ENCODE measurements at regions not wholly inside any gene's neighbourhood (a gene's known extent, or its start where the extent isn't known, plus 50 kb on each side); places are given as distances from the start of the nearest gene placed in this dataset.

DNA sequence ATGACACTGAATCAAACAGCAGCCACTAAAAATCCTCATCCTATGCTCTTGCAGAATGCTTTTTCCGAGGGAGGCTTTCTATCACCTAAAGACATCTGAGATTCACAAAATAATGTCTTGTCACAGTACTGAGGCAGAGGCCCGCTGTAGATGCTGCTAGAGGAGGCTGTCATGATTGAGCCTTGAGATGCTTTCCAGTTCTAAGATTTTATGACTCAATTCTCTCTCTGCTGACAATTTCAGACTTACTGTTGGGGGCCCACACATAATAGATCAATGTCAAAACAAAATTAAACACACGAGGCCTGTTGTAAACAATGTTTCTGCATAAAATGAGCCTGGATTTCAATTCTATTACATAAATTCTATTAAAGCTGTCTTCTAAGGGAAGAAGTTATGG is 132.7 kb upstream of the ARL4C start:
- TF ChIP-seq, protein P1, sequence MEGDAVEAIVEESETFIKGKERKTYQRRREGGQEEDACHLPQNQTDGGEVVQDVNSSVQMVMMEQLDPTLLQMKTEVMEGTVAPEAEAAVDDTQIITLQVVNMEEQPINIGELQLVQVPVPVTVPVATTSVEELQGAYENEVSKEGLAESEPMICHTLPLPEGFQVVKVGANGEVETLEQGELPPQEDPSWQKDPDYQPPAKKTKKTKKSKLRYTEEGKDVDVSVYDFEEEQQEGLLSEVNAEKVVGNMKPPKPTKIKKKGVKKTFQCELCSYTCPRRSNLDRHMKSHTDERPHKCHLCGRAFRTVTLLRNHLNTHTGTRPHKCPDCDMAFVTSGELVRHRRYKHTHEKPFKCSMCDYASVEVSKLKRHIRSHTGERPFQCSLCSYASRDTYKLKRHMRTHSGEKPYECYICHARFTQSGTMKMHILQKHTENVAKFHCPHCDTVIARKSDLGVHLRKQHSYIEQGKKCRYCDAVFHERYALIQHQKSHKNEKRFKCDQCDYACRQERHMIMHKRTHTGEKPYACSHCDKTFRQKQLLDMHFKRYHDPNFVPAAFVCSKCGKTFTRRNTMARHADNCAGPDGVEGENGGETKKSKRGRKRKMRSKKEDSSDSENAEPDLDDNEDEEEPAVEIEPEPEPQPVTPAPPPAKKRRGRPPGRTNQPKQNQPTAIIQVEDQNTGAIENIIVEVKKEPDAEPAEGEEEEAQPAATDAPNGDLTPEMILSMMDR (IDR thresholded peaks at IDR 0.05) = no peak
- TF ChIP-seq POLR2A (IDR thresholded peaks at IDR 0.05) = no peak

All from heart left ventricle (tissue), 13 donors.